Erythroblast (primary cell): ENCODE measurements at regions not wholly inside any gene's neighbourhood (a gene's known extent, or its start where the extent isn't known, plus 50 kb on each side); places are given as distances from the start of the nearest gene placed in this dataset.

Experiments used
- DNase-seq, 2 experiments: peaks; one replicate each; lab custom pipeline; 2025; lab: John Stamatoyannopoulos, UW
- GATA1 ChIP-seq: IDR thresholded peaks from 2 replicates; pipeline ENCODE4 v1.6.1; 2011; ENCODE audit warnings: low read depth, mild to moderate bottlenecking, control low read depth, low read length, moderate library complexity
- POLR2A ChIP-seq: IDR thresholded peaks from 2 replicates; pipeline ENCODE4 v1.6.1; 2011; ENCODE audit warnings: mild to moderate bottlenecking, low read length

GRCh38 chr18:41532344-41533086, 422.5 kb upstream of the PIK3C3 start:
- TF ChIP-seq GATA1, result no peak
- no peak for DNase-seq

GRCh38 chr18:41530970-41531369, 424.1 kb upstream of the PIK3C3 start:
- DNase-seq, result no peak
- no peak for TF ChIP-seq POLR2A

- no peak for TF ChIP-seq POLR2A
- TF ChIP-seq GATA1, result no peak
These were observed 425.9 kb upstream of the PIK3C3 start for GRCh38 chr18:41529093-41529492.

GRCh38 chr18:41526054-41526453, 429.0 kb upstream of the PIK3C3 start:
- TF ChIP-seq POLR2A, result no peak
- no peak for TF ChIP-seq GATA1
- DNase-seq, result no peak

More at GRCh38 chr18:41529093-41529492, 425.9 kb upstream of the PIK3C3 start:
- DNase-seq, result no peak

- TF ChIP-seq POLR2A (no peak), GATA1 (no peak)
- DNase-seq, result no peak
These were observed 430.2 kb upstream of the PIK3C3 start for GRCh38 chr18:41524674-41525470.

- no peak for DNase-seq
- no peak for TF ChIP-seq GATA1
- TF ChIP-seq POLR2A, result no peak
These were observed 437.9 kb upstream of the PIK3C3 start for GRCh38 chr18:41517142-41517541.

- no peak for TF ChIP-seq POLR2A
- no peak for TF ChIP-seq GATA1
These were observed 441.6 kb upstream of the PIK3C3 start for GRCh38 chr18:41513438-41513837.

GRCh38 chr18:41504316-41504715, 450.7 kb upstream of the PIK3C3 start:
- DNase-seq, result no peak
- TF ChIP-seq POLR2A, result no peak
- no peak for TF ChIP-seq GATA1

More at GRCh38 chr18:41513438-41513837, 441.6 kb upstream of the PIK3C3 start:
- no peak for DNase-seq

- DNase-seq, result no peak
- no peak for TF ChIP-seq POLR2A
- no peak for TF ChIP-seq GATA1
These were observed 453.2 kb upstream of the PIK3C3 start for GRCh38 chr18:41501848-41502247.

GRCh38 chr18:41499345-41499744, 455.7 kb upstream of the PIK3C3 start:
- no peak for DNase-seq
- TF ChIP-seq GATA1 (no peak), POLR2A (no peak)

GRCh38 chr18:41490861-41491260, 464.2 kb upstream of the PIK3C3 start:
- no peak for TF ChIP-seq POLR2A
- TF ChIP-seq GATA1, result no peak
- DNase-seq, result no peak

- TF ChIP-seq GATA1 (no peak), POLR2A (no peak)
- DNase-seq, result no peak
These were observed 468.5 kb upstream of the PIK3C3 start for GRCh38 chr18:41486575-41486974.

GRCh38 chr18:41484069-41484468, 471.0 kb upstream of the PIK3C3 start:
- TF ChIP-seq POLR2A (no peak), GATA1 (no peak)

GRCh38 chr18:41482501-41482900, 472.5 kb upstream of the PIK3C3 start:
- DNase-seq, result no peak
- TF ChIP-seq POLR2A (no peak), GATA1 (no peak)

More at GRCh38 chr18:41484069-41484468, 471.0 kb upstream of the PIK3C3 start:
- DNase-seq, result no peak
